HepG2 (cell line): ENCODE measurements at regions not wholly inside any gene's neighbourhood (a gene's known extent, or its start where the extent isn't known, plus 50 kb on each side); places are given as distances from the start of the nearest gene placed in this dataset.

ENCODE experiments used
- ATAC-seq: fragments of 200-7000 bp; cut with Tn5 transposase; 3 replicates; pipeline ENCODE4 v1.9.1; 2020; ENCODE audit warnings: mild to moderate bottlenecking, moderate library complexity
- BruUV-seq: library from RNA; stranded (reverse); fragments of 400-500 nt; replicated peaks from 2 replicates; lab custom pipeline; 2021; lab: Mats Ljungman, UMichigan
- CTCF ChIA-PET: fragments of 300-600 bp; formaldehyde crosslinking; extraction: SDS; loops from one replicate; lab custom pipeline; 2021; ENCODE audit warnings: low total read pairs, inconsistent platforms, low intra/inter-chr PET ratio; lab: Yijun Ruan, JAX
- POLR2A ChIA-PET: fragments of 350-600 bp; sonication (Branson Sonifier 250); formaldehyde crosslinking; loops from one replicate; lab custom pipeline; 2020; ENCODE audit warnings: antibody characterized with exemption, inconsistent platforms; lab: Yijun Ruan, JAX
- DNase-seq: peaks from one replicate; pipeline ENCODE4 v3.0.0-alpha.2; 2015; ENCODE audit warnings: low spot score
- FAIRE-seq: peaks from 3 replicates; lab custom pipeline; 2011; peaks lifted over from hg19 to GRCh38; lab: Jason Lieb, UNC
- H2AFZ ChIP-seq: one replicate; pipeline ENCODE4 v1.6.1; 2011; ENCODE audit warnings: low read length, inconsistent platforms
- H3K27ac ChIP-seq: fragments of 300-600 bp; 3 replicates; pipeline ENCODE4 v1.8.0; 2011; ENCODE audit warnings: mixed run types, mild to moderate bottlenecking, mixed read lengths, low read length, inconsistent platforms; ENCODE audit not compliant: insufficient read depth; ENCODE audit errors: extremely low read length
- H3K27me3 ChIP-seq, 2 experiments: fragments of 200-600 bp in 1 of 2; 2 replicates in 1 of 2; 3 replicates in 1 of 2; pipeline versions ENCODE4 v1.6.0 to v1.8.0; 2011; ENCODE audit warnings: low read length in 2 of 2, mild to moderate bottlenecking in 2 of 2, moderate library complexity in 2 of 2, inconsistent platforms in 1 of 2; ENCODE audit not compliant: insufficient read depth in 2 of 2, control insufficient read depth in 1 of 2
- H3K36me3 ChIP-seq, 2 experiments: fragments of 200-600 bp in 1 of 2; replicated peaks in 1 of 2; 2 replicates in 1 of 2; 3 replicates in 1 of 2; pipeline versions ENCODE4 v1.5.1 to v1.8.0; 2011; ENCODE audit warnings: low read length in 2 of 2, inconsistent platforms in 1 of 2; ENCODE audit not compliant: insufficient read depth in 2 of 2, control insufficient read depth in 1 of 2
- H3K4me1 ChIP-seq: 2 replicates; pipeline ENCODE4 v1.5.1; 2012; ENCODE audit warnings: low read length, inconsistent platforms; ENCODE audit not compliant: insufficient read depth
- H3K4me2 ChIP-seq: 2 replicates; pipeline ENCODE4 v1.6.0; 2011; ENCODE audit warnings: low read depth, low read length, inconsistent platforms
- H3K4me3 ChIP-seq, 3 experiments: fragments of 200-600 bp in 1 of 3; sonication (generic), shearing (Covaris generic) in 1 of 3; replicated peaks in 1 of 3; 2 replicates each; pipeline ENCODE4 v1.5.1; 2011 to 2016; ENCODE audit warnings: low read length in 3 of 3, inconsistent platforms in 2 of 3, low read depth in 2 of 3, mild to moderate bottlenecking in 2 of 3, control low read depth in 1 of 3, mixed read lengths in 1 of 3; ENCODE audit not compliant: insufficient read depth in 1 of 3
- H3K79me2 ChIP-seq: one replicate; pipeline ENCODE4 v1.6.1; 2011; ENCODE audit warnings: low read length, inconsistent platforms; ENCODE audit not compliant: insufficient read depth
- H3K9ac ChIP-seq: 2 replicates; pipeline ENCODE4 v1.6.0; 2011; ENCODE audit warnings: mild to moderate bottlenecking, low read depth, low read length, inconsistent platforms; ENCODE audit not compliant: insufficient read depth
- H3K9me3 ChIP-seq: 2 replicates; pipeline ENCODE4 v1.5.1; 2012; ENCODE audit warnings: mild to moderate bottlenecking, low read length
- H4K20me1 ChIP-seq: 2 replicates; pipeline ENCODE4 v1.6.0; 2011; ENCODE audit warnings: inconsistent platforms, mild to moderate bottlenecking, low read length, moderate library complexity; ENCODE audit not compliant: insufficient read depth
- GATA4 ChIP-seq: sonication (generic); IDR thresholded peaks from 2 replicates; pipeline ENCODE4 v1.6.1; 2016; ENCODE audit warnings: antibody characterized with exemption, low read depth, borderline replicate concordance
- SKI ChIP-seq: fragments of 450-650 bp; IDR thresholded peaks from one replicate; pipeline ENCODE4 v1.6.1; 2018; ENCODE audit warnings: mild to moderate bottlenecking; ENCODE audit not compliant: partially characterized antibody
- STAT5B ChIP-seq: sonication (generic); formaldehyde crosslinking; IDR thresholded peaks from 2 replicates; pipeline ENCODE4 v1.4.0; 2020; ENCODE audit warnings: missing genetic modification reagents
- ZNF879 ChIP-seq: sonication (generic); formaldehyde crosslinking; IDR thresholded peaks from 2 replicates; pipeline ENCODE4 v1.8.1; 2023; ENCODE audit warnings: missing genetic modification reagents
- WGBS: methylation state at CpG from one replicate; pipeline ENCODE4 v1.1.6; 2017; ENCODE audit warnings: low lambda C conversion rate; 5-methylcytosine and 5-hydroxymethylcytosine counted together
- in situ Hi-C: cut with HindIII; loops from 2 replicates; pipeline ENCODE4 v1.10.0; 2017; ENCODE audit warnings: low pct_unique_long_range_greater_than_20kb; ENCODE audit not compliant: extremely low pct_ligation_motif_present
- intact Hi-C: fragments of 100-400 bp; cut with micrococcal nuclease; formaldehyde crosslinking; loops from one replicate; pipeline ENCODE4 v1.10.0; 2022; ENCODE audit not compliant: unreplicated experiment
- TF ChIP-seq, protein P1 (sequence below): sonication (generic); formaldehyde crosslinking; IDR thresholded peaks from 2 replicates; pipeline ENCODE4 v1.4.0; 2020; ENCODE audit warnings: missing genetic modification reagents

DNA sequence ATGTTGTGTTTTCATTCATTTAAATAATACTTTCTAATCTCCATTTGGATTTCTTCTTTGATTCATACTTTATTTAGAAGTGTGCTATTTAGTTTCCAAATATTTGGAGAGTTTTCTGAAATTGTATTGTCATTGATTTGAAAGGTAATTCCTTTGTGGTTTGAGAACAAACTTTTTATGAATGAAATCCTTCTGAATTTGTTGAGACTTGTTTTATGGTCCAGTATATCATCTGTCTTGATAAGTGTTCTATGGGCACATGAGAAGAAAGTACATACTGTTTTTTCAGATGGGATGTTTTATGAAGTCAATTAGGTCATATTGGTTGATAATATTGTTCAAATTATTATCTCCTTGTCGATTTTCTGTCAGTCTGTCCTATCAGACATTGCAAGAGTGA is 953.8 kb downstream of the NR2F1-AS1 start:
- Histone ChIP-seq H3K27ac (no peak overlapping the region), H3K27me3 (no peaks in the 10 kb centered on the region), H4K20me1 (no peaks in the 10 kb centered on the region), H3K4me3 (no peak overlapping the region), H2AFZ (no peak overlapping the region), H3K4me1 (no peaks in the 10 kb centered on the region), H3K79me2 (no peaks in the 10 kb centered on the region), H3K36me3 (no peaks in the 10 kb centered on the region), H3K4me2 (no peak overlapping the region), H3K9ac (no peak overlapping the region), H3K9me3 (no peaks in the 10 kb centered on the region)
- no peak for TF ChIP-seq STAT5B
- no peak for TF ChIP-seq ZNF879 (CRISPR knock-in tag)
- FAIRE-seq (no peak), DNase-seq (no peak), ATAC-seq (no peak)
- 0% methylated on average over 1 of the region's 1 CpG for WGBS
- intact Hi-C loops (no loop called here), in situ Hi-C loops (no loop called here)
- no TSS peak for BruUV-seq
- POLR2A ChIA-PET = no interaction called here
- CTCF ChIA-PET = no interaction called here

DNA sequence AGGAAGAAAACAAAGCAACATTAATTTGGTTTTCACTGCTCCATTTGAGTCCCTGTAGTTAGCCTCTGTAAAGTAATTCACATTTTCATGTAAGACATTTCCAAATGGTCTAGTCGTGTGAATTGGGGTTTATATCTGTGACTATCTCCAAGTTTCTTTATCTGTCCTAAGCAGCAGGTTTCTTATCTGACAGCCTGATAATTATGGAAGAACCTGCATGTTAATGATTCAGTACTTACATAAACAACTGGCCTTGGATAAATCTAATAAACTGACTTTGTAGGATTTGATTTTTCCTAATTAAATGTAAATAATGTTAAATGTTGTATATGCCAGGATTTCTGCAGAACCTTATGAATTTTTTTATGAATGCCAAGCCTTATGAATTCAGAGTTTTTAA is 964.9 kb downstream of the NR2F1-AS1 start:
- Histone ChIP-seq H4K20me1 (no peaks in the 10 kb centered on the region), H3K79me2 (no peaks in the 10 kb centered on the region), H3K4me3 (no peak overlapping the region), H3K4me1 (no peaks in the 10 kb centered on the region), H3K4me2 (no peak overlapping the region), H3K36me3 (no peaks in the 10 kb centered on the region), H3K9ac (no peak overlapping the region), H3K27me3 (no peaks in the 10 kb centered on the region), H3K27ac (no peak overlapping the region), H3K9me3 (no peaks in the 10 kb centered on the region), H2AFZ (no peak overlapping the region)
- DNase-seq (no peak), ATAC-seq (no peak), FAIRE-seq (no peak)
- WGBS = 0% methylated on average over 1 of the region's 1 CpG
- in situ Hi-C loops = no loop called here
- no TSS peak for BruUV-seq
- TF ChIP-seq, protein P1, sequence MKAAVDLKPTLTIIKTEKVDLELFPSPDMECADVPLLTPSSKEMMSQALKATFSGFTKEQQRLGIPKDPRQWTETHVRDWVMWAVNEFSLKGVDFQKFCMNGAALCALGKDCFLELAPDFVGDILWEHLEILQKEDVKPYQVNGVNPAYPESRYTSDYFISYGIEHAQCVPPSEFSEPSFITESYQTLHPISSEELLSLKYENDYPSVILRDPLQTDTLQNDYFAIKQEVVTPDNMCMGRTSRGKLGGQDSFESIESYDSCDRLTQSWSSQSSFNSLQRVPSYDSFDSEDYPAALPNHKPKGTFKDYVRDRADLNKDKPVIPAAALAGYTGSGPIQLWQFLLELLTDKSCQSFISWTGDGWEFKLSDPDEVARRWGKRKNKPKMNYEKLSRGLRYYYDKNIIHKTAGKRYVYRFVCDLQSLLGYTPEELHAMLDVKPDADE (CRISPR knock-in tag) = no peak
- TF ChIP-seq GATA4 = no peak
- TF ChIP-seq SKI = no peak
- ChIA-PET CTCF (no interaction called here), POLR2A (no interaction called here)
- intact Hi-C loops = no loop called here
